Neural cell (in vitro differentiated cells): ENCODE measurements at regions not wholly inside any gene's neighbourhood (a gene's known extent, or its start where the extent isn't known, plus 50 kb on each side); places are given as distances from the start of the nearest gene placed in this dataset.

Experiments used
- H2AFZ ChIP-seq: fragments of 200-600, 300-800 bp; sonication (generic), shearing (Covaris generic); 2 replicates; pipeline ENCODE4 v1.6.0; 2014; ENCODE audit warnings: low read depth, mild to moderate bottlenecking, antibody characterized with exemption, low read length, moderate library complexity
- H3F3A ChIP-seq: fragments of 200-600 bp; shearing (Covaris generic); 2 replicates; pipeline ENCODE4 v1.6.1; 2016; ENCODE audit warnings: mild to moderate bottlenecking, moderate library complexity, mixed read lengths, antibody characterized with exemption, low read length; ENCODE audit not compliant: insufficient read depth, poor library complexity, severe bottlenecking
- H3K27ac ChIP-seq: fragments of 200-600, 300-800 bp; sonication (generic), shearing (Covaris generic); 2 replicates; pipeline ENCODE4 v1.5.1; 2014; ENCODE audit warnings: mild to moderate bottlenecking, low read length, moderate library complexity
- H3K27me3 ChIP-seq: fragments of 300-800, 200-600 bp; sonication (generic), shearing (Covaris generic); 2 replicates; pipeline ENCODE4 v1.6.0; 2014; ENCODE audit warnings: mild to moderate bottlenecking, low read depth, low read length, moderate library complexity; ENCODE audit not compliant: insufficient read depth
- H3K36me3 ChIP-seq: fragments of 300-800, 200-600 bp; sonication (generic), shearing (Covaris generic); 2 replicates; pipeline ENCODE4 v1.5.1; 2014; ENCODE audit warnings: mild to moderate bottlenecking, antibody characterized with exemption, low read length, moderate library complexity; ENCODE audit not compliant: insufficient read depth
- H3K4me2 ChIP-seq: fragments of 300-800, 200-600 bp; sonication (generic), shearing (Covaris generic); 2 replicates; pipeline ENCODE4 v1.6.0; 2014; ENCODE audit warnings: mild to moderate bottlenecking, low read length
- H3K4me3 ChIP-seq: fragments of 300-800, 200-600 bp; sonication (generic), shearing (Covaris generic); 2 replicates; pipeline ENCODE4 v1.5.1; 2014; ENCODE audit warnings: mild to moderate bottlenecking, low read length, moderate library complexity
- H3K79me2 ChIP-seq: fragments of 200-600 bp; shearing (Covaris generic); replicated peaks from 2 replicates; pipeline ENCODE4 v1.6.0; 2014; ENCODE audit warnings: mild to moderate bottlenecking, low read length, moderate library complexity; ENCODE audit not compliant: insufficient read depth
- H3K9ac ChIP-seq: fragments of 300-800, 200-600 bp; sonication (generic), shearing (Covaris generic); 2 replicates; pipeline ENCODE4 v1.6.1; 2016; ENCODE audit warnings: mild to moderate bottlenecking, low read length, mixed read lengths
- H3K9me2 ChIP-seq: fragments of 200-600 bp; shearing (Covaris generic); 2 replicates; pipeline ENCODE4 v1.6.1; 2016; ENCODE audit warnings: mild to moderate bottlenecking, low read length, mixed read lengths; ENCODE audit not compliant: insufficient read depth
- H3K9me3 ChIP-seq: fragments of 200-600, 300-800 bp; sonication (generic), shearing (Covaris generic); 2 replicates; pipeline ENCODE4 v1.6.1; 2016; ENCODE audit warnings: mild to moderate bottlenecking, mixed run types, low read length, moderate library complexity, mixed read lengths
- H4K20me1 ChIP-seq: fragments of 200-600 bp; shearing (Covaris generic); 2 replicates; pipeline ENCODE4 v1.6.1; 2016; ENCODE audit warnings: mild to moderate bottlenecking, mixed run types; ENCODE audit not compliant: insufficient read depth
- CTCF ChIP-seq: fragments of 450-650 bp; IDR thresholded peaks from 2 replicates; pipeline ENCODE4 v1.5.1; 2014; ENCODE audit warnings: antibody characterized with exemption, mild to moderate bottlenecking, moderate library complexity; ENCODE audit not compliant: poor library complexity, severe bottlenecking
- EP300 ChIP-seq: fragments of 450-650 bp; conservative IDR thresholded peaks from 2 replicates; pipeline ENCODE4 v1.6.1; 2014; ENCODE audit warnings: antibody characterized with exemption, mild to moderate bottlenecking, moderate library complexity; ENCODE audit not compliant: poor library complexity, severe bottlenecking
- EZH2 ChIP-seq: fragments of 200-600, 300-800 bp; shearing (Covaris generic), sonication (generic); IDR thresholded peaks from 2 replicates; pipeline ENCODE4 v1.6.1; 2014; ENCODE audit warnings: antibody characterized with exemption, low read length, borderline replicate concordance, mild to moderate bottlenecking; ENCODE audit not compliant: insufficient read depth, poor library complexity, severe bottlenecking
- MXI1 ChIP-seq: fragments of 450-650 bp; conservative IDR thresholded peaks from 2 replicates; pipeline ENCODE4 v1.6.1; 2014; ENCODE audit warnings: antibody characterized with exemption, mild to moderate bottlenecking; ENCODE audit not compliant: poor library complexity, severe bottlenecking
- POLR2AphosphoS5 ChIP-seq: IDR thresholded peaks from 2 replicates; pipeline ENCODE4 v1.6.1; 2012
- RAD21 ChIP-seq: fragments of 450-650 bp; conservative IDR thresholded peaks from 2 replicates; pipeline ENCODE4 v1.6.1; 2014; ENCODE audit warnings: antibody characterized with exemption, mild to moderate bottlenecking, moderate library complexity
- REST ChIP-seq: IDR thresholded peaks from 2 replicates; pipeline ENCODE4 v1.6.1; 2012; ENCODE audit warnings: borderline replicate concordance
- SMC3 ChIP-seq: fragments of 450-650 bp; conservative IDR thresholded peaks from 2 replicates; pipeline ENCODE4 v1.6.1; 2014; ENCODE audit warnings: antibody characterized with exemption, mild to moderate bottlenecking, moderate library complexity; ENCODE audit not compliant: poor library complexity
- TAF1 ChIP-seq: IDR thresholded peaks from 2 replicates; pipeline ENCODE4 v1.6.1; 2012; ENCODE audit warnings: low read depth

GRCh38 chr6:166862978-166863530 is 93.3 kb downstream of the RNASET2 start:
- Histone ChIP-seq H3K4me2 (peak overlapping the region; percentile 78), H3K27ac (peak overlapping the region; percentile 62), H3F3A (no peaks in the 10 kb centered on the region), H3K36me3 (no peaks in the 10 kb centered on the region), H3K9ac (peak overlapping the region; percentile 77), H2AFZ (peak overlapping the region; percentile 67), H3K79me2 (peaks cover 5% of the 10 kb centered on the region), H4K20me1 (no peaks in the 10 kb centered on the region), H3K4me3 (peak overlapping the region; percentile 85), H3K9me2 (no peaks in the 10 kb centered on the region), H3K9me3 (no peaks in the 10 kb centered on the region), H3K27me3 (no peaks in the 10 kb centered on the region)
- no peak for TF ChIP-seq TAF1
- no peak for TF ChIP-seq POLR2AphosphoS5
- no peak for TF ChIP-seq MXI1
- no peak for TF ChIP-seq REST
- no peak for TF ChIP-seq CTCF
- TF ChIP-seq EP300, result no peak
- TF ChIP-seq EZH2, result no peak
- TF ChIP-seq SMC3, result no peak
- TF ChIP-seq RAD21, result no peak

GRCh38 chr6:166862287-166862977 is 93.9 kb downstream of the RNASET2 start:
- peak overlapping the region; percentile 78 for H3K4me2 ChIP-seq
- TF ChIP-seq SMC3 (peak; percentile 32), TAF1 (no peak), EZH2 (no peak), CTCF (peak; percentile 37), RAD21 (peak; percentile 16), MXI1 (peak; percentile 29)
- peak overlapping the region; percentile 62 for H3K27ac ChIP-seq
- no peaks in the 10 kb centered on the region for H3K9me2 ChIP-seq
- H3K9me3 ChIP-seq, result no peaks in the 10 kb centered on the region
- peak overlapping the region; percentile 67 for H2AFZ ChIP-seq
- no peaks in the 10 kb centered on the region for H4K20me1 ChIP-seq
- no peaks in the 10 kb centered on the region for H3F3A ChIP-seq
- H3K36me3 ChIP-seq, result no peaks in the 10 kb centered on the region
- H3K79me2 ChIP-seq, result peaks cover 5% of the 10 kb centered on the region
- no peaks in the 10 kb centered on the region for H3K27me3 ChIP-seq
- peak overlapping the region; percentile 77 for H3K9ac ChIP-seq
- H3K4me3 ChIP-seq, result peak overlapping the region; percentile 85
